ENCODE measurements at regions not wholly inside any gene's neighbourhood (a gene's known extent, or its start where the extent isn't known, plus 50 kb on each side); places are given as distances from the start of the nearest gene placed in this dataset.

DNA sequence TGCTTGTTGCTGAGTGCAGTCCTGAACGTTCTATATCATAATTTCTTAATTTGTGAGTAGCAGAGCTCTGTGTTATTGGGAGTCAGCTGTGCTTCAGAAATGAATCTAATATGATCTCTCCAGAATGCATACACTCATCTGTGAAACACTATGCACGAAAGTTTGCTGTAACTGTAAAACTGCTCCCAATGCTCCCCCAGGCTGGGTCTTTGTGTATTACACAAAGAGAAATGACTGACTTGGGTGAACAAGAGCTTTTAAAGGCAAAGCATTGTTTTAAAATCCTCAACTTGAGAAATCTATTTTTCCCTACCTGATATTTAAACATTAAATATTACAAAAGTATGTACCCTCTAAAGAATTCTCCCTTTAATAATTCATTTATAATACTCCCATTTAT, 636.7 kb upstream of the KIF2B start:
- Mint-ChIP-seq H3K4me3 (no peak overlapping the region), H3K4me1 (no peaks in the 10 kb centered on the region), H3K9me3 (peaks cover 15% of the 10 kb centered on the region), H3K27ac (no peak overlapping the region), H3K27me3 (no peaks in the 10 kb centered on the region), H3K36me3 (no peaks in the 10 kb centered on the region)
- DNase-seq = no peak
- CTCF ChIA-PET = no interaction called here

DNA sequence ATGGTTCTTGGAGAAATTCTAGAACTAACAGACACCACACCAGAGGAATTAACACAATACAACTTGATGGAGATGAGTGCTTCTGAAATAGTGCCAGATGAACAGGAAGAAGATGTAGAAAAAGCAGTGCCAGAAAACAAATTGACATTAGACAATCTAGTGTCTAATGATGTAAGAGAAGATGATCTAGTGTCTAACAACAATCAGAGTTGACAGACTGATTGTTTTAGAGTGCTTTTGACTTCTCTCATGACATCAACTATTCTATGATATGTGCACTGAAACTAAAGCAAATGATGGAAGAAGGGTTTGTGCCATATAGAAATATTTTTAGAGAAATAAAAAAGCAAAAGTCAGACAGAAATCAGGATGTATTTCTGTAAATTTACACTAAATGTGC, 646.1 kb upstream of the KIF2B start:
- Mint-ChIP-seq H3K4me3 (no peak overlapping the region), H3K9me3 (no peaks in the 10 kb centered on the region), H3K27ac (no peak overlapping the region), H3K4me1 (no peaks in the 10 kb centered on the region), H3K36me3 (no peaks in the 10 kb centered on the region), H3K27me3 (no peaks in the 10 kb centered on the region)
- CTCF ChIA-PET = no interaction called here
- DNase-seq = no peak

DNA sequence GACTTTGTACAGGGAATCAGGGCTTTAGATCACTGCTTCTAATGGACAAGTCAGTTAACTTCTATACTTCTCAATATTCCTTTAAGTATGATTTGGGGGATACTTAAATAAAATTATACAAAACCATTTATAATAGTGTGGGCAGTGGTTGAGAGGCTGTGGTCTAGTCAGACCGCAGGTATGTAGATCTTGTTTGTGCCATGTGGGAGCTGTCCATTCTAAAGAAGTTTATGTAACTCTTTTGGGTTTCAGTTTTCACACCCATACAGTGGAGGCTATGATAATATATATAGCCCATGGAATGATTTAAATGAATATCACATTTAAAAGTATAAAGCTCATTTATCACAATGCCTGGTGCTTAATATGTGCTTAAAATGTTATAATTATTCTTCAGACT, 654.3 kb upstream of the KIF2B start:
- no peak for DNase-seq
- H3K36me3 Mint-ChIP-seq = no peaks in the 10 kb centered on the region
- no peaks in the 10 kb centered on the region for H3K27me3 Mint-ChIP-seq
- no peak overlapping the region for H3K27ac Mint-ChIP-seq
- no peak overlapping the region for H3K4me3 Mint-ChIP-seq
- H3K9me3 Mint-ChIP-seq = no peaks in the 10 kb centered on the region
- no peaks in the 10 kb centered on the region for H3K4me1 Mint-ChIP-seq
- CTCF ChIA-PET = no interaction called here

DNA sequence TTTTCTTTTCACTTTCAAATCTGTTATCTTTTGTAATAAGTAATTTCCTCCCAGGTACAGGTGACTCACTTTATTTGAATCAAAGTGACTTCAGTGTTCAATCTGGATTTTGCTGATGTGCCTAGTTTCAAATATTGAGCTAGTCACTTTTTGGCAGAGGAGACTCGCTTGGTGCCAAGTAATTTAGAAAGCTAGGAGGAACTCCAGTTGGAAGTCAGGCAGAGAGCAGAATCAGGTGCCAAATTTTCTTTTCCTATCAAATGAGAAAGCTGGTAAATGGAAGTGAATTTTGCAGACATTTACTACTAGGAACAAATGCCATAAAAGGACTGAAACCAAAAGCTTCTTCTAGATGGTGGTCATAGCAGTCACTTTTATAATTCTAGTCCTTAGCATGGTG, 656.0 kb upstream of the KIF2B start:
- Mint-ChIP-seq H3K27me3 (no peaks in the 10 kb centered on the region), H3K9me3 (no peaks in the 10 kb centered on the region), H3K27ac (no peak overlapping the region), H3K4me1 (no peaks in the 10 kb centered on the region), H3K36me3 (no peaks in the 10 kb centered on the region), H3K4me3 (no peak overlapping the region)
- DNase-seq = no peak
- CTCF ChIA-PET = no interaction called here

DNA sequence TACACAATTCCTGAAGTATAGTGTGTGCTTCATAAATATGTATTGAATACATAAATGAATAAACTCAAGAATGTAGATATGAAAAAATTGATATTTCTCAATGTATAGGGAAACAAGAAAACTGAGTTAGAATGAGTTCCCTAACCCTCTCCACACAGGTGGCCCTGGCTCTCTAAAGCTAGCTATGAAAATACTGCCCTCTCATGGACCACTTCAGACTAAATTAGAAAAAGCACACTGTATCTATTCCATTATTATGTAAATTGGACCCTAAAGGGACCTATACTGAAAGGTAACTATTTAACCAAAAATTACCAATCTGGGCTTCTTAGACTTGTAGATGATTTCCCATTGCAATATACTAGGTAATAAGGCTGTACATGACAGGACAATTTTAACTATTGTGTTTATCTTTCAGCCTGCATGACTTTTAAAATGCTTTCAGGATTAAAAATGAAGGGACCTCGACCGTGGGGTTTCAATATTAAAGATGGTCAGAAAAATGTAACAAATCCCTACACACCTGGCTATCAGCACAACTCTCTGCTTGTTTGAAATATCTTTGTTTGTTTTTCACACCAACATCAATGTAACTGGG, 672.5 kb upstream of the KIF2B start:
- Mint-ChIP-seq H3K27ac (no peak overlapping the region), H3K27me3 (no peaks in the 10 kb centered on the region), H3K4me3 (no peak overlapping the region), H3K9me3 (peaks cover 4% of the 10 kb centered on the region), H3K4me1 (no peaks in the 10 kb centered on the region), H3K36me3 (no peaks in the 10 kb centered on the region)
- no peak for DNase-seq
- CTCF ChIA-PET = no interaction called here

DNA sequence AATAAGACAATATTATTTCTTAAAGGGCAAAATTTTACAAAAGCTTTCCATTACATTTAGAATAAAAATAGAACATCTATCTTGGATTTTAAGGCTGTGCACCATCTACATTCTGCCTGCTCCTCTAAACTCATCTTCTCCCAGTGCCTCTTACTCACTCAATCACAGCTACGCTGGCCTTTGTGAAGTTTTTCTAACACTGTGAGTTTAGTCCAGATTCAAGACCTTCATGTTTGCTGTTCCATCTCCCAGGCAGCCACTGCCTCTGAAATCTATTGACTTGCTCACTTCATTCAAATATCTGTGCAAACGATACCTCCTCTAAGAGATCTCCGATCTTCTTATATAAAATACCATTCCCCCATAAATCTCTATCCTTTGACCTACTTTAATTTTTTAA, 673.4 kb upstream of the KIF2B start:
- Mint-ChIP-seq H3K4me3 (no peak overlapping the region), H3K27me3 (no peaks in the 10 kb centered on the region), H3K27ac (no peak overlapping the region), H3K36me3 (no peaks in the 10 kb centered on the region), H3K9me3 (peaks cover 4% of the 10 kb centered on the region), H3K4me1 (no peaks in the 10 kb centered on the region)
- CTCF ChIA-PET = no interaction called here
- no peak for DNase-seq

DNA sequence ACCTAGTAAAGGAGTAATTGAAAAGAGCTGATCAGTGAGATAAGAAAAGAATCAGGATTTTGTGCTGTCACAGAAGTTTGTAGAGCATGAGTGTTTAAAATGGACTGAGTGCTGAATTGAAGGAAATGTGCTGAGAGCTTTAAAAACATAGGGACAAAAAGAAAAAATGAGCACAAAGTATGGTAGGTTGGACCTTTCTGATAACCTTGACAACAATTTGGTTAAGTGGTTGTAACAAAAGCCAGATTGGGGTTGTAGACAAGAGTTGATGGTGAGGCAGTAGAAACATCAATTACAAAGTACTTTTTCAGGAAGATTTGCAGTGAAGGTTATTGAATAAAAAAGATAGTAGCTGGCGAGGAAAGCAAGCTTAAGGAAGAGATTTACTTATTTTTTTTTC, 674.7 kb upstream of the KIF2B start:
- CTCF ChIA-PET = no interaction called here
- Mint-ChIP-seq H3K27ac (no peak overlapping the region), H3K4me1 (no peaks in the 10 kb centered on the region), H3K27me3 (no peaks in the 10 kb centered on the region), H3K9me3 (peaks cover 4% of the 10 kb centered on the region), H3K36me3 (no peaks in the 10 kb centered on the region), H3K4me3 (no peak overlapping the region)
- DNase-seq = no peak

DNA sequence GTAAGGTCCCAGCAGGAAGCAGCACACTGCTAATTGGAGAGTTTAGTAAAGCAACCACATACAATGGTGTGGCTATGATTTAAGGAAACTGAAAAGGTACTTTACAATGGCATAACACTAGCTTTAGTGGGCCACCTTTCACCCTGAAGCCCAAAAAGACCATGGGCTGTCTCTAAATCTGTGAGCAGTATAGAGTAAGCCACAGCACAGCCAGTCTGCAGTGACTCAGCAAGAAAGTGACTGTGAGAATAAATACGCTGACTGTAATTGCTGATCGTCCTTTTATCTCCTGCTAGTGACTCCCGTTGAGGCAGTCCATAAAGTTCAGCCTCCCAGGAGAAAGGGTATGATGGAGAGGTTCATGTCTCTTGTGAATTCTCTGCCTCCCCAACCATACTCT, 679.8 kb upstream of the KIF2B start:
- H3K27ac Mint-ChIP-seq = no peak overlapping the region
- peaks cover 3% of the 10 kb centered on the region for H3K9me3 Mint-ChIP-seq
- no peak for DNase-seq
- CTCF ChIA-PET = no interaction called here
- H3K36me3 Mint-ChIP-seq = no peaks in the 10 kb centered on the region
- no peaks in the 10 kb centered on the region for H3K27me3 Mint-ChIP-seq
- H3K4me3 Mint-ChIP-seq = no peak overlapping the region
- H3K4me1 Mint-ChIP-seq = no peaks in the 10 kb centered on the region

DNA sequence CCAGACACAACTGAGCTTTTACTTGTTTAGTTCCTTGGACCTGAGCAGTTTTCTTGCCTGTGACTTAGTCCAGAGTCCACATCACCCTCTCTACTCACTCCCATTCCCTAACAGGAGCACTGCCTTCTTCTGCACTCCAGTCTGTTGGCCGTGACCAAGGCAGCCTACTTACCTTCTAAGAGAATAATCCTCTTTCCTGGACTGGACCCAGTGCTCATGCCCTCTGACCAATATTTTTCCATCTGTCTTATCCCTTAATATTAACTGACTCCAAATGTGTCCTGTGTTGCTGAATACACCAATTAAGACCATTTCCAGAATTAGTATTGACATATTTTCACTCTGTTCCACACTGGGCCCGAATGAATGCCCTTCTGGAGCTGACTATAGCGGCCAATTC, 681.0 kb upstream of the KIF2B start:
- Mint-ChIP-seq H3K36me3 (no peaks in the 10 kb centered on the region), H3K27me3 (no peaks in the 10 kb centered on the region), H3K4me3 (no peak overlapping the region), H3K4me1 (no peaks in the 10 kb centered on the region), H3K27ac (no peak overlapping the region), H3K9me3 (peaks cover 3% of the 10 kb centered on the region)
- no peak for DNase-seq
- CTCF ChIA-PET = no interaction called here

DNA sequence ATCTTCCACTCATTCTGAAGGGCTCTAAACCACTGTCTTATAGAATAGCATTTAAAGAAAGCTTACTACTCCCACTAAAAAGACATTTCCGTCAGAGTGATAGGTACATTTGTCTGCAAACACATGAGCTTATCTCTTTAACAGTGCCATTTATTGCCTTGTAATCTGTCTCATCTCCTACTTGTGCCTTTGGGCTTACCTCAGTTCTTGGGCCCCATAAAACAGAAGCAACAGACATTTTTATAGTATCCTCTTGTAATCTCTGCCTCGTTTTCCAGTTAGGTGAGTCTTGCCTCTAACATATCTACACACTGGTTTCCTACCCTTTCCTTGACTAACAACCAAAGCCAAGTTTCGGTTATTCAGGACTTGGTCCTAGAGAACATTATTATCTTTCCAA, 681.4 kb upstream of the KIF2B start:
- no peak overlapping the region for H3K27ac Mint-ChIP-seq
- H3K4me1 Mint-ChIP-seq = no peaks in the 10 kb centered on the region
- no peak for DNase-seq
- H3K36me3 Mint-ChIP-seq = no peaks in the 10 kb centered on the region
- H3K4me3 Mint-ChIP-seq = no peak overlapping the region
- CTCF ChIA-PET = no interaction called here
- H3K27me3 Mint-ChIP-seq = no peaks in the 10 kb centered on the region
- H3K9me3 Mint-ChIP-seq = peaks cover 3% of the 10 kb centered on the region

DNA sequence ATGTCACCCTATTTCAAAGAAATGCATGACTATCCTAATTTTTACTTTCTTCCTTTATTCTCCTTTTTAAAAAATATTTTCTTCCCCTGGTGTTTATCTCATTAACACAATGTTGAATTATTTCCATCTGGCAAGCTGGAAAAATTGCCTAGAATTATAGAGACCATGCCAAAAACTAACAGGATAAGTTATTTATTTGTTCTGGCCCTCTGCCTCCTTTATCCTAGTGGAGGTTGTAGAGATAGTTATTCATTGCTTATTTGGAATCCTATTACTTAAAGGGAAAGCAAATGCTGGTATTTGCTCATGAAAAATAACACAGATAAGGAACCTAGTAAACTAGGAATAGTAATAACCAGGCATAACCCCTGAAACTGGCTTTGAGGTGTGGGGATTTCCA, 684.9 kb upstream of the KIF2B start:
- H3K36me3 Mint-ChIP-seq = no peaks in the 10 kb centered on the region
- CTCF ChIA-PET = no interaction called here
- no peaks in the 10 kb centered on the region for H3K27me3 Mint-ChIP-seq

DNA sequence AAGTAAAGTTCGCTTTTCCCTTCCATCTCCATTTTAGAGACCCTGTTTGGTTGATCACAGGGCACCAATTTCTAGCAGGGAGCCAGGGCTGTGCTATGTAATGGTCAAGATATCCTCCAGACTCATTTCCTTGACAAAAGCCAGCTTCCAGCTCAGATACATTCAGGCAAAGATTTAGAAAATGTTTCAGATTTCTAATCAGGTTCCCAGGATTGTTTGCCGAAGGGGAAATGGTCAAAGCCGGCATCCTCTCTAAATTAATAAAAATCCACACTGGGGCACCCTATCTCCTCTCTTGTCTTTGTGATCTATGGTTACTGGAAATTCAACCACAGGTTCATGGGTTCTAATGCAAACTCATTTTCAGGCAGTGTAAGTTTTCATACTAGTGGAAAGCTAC, 686.8 kb upstream of the KIF2B start:
- no peaks in the 10 kb centered on the region for H3K4me1 Mint-ChIP-seq
- peaks cover 3% of the 10 kb centered on the region for H3K9me3 Mint-ChIP-seq
- H3K27ac Mint-ChIP-seq = no peak overlapping the region
- H3K27me3 Mint-ChIP-seq = no peaks in the 10 kb centered on the region
- H3K36me3 Mint-ChIP-seq = no peaks in the 10 kb centered on the region
- no peak overlapping the region for H3K4me3 Mint-ChIP-seq
- no peak for DNase-seq
- CTCF ChIA-PET = no interaction called here

More for the DNA sequence above, 684.9 kb upstream of the KIF2B start:
- no peak overlapping the region for H3K27ac Mint-ChIP-seq
- peaks cover 3% of the 10 kb centered on the region for H3K9me3 Mint-ChIP-seq
- no peak overlapping the region for H3K4me3 Mint-ChIP-seq
- DNase-seq = no peak
- no peaks in the 10 kb centered on the region for H3K4me1 Mint-ChIP-seq

DNA sequence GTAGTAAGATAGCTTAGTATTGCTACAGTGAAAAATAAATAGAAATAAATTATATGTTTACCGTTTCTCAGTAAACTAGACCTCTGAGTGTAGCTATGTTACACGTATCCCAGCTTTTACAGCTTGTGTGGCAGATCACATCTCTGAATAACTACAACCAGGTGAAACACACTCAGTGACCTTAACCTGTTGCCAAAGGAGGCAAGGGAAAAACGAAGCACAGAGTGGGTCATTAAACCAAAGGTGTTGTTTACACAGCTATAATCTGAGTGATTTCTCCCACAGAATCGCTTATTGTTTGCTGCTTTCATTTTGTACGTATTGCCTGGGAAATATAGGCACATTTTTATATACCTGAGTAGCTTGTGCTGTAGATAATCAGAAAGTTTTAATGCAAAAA, 688.2 kb upstream of the KIF2B start:
- no peak for DNase-seq
- CTCF ChIA-PET = no interaction called here
- no peaks in the 10 kb centered on the region for H3K9me3 Mint-ChIP-seq
- H3K27ac Mint-ChIP-seq = no peak overlapping the region
- no peaks in the 10 kb centered on the region for H3K36me3 Mint-ChIP-seq
- no peaks in the 10 kb centered on the region for H3K27me3 Mint-ChIP-seq
- H3K4me3 Mint-ChIP-seq = no peak overlapping the region
- no peaks in the 10 kb centered on the region for H3K4me1 Mint-ChIP-seq

DNA sequence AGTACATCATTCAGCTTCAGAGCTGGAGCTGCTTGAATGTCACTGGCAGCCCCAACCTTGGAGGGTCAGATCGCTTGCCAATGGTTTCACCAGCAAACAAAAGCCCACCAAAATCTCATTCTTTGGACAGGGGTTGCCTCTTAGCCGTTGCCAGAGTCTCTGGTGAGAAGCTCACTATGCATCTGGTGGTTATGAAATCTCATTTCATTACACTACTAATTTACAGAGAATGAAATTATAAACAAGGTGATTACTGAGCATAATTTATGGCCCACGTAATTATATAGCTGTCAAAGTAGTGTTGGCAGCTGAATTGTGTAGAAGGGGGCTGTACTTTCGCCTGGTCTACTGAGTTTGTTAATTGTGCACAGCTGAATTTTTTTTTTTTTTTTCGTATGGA, 688.9 kb upstream of the KIF2B start:
- no peak overlapping the region for H3K27ac Mint-ChIP-seq
- no peak overlapping the region for H3K4me3 Mint-ChIP-seq
- H3K4me1 Mint-ChIP-seq = no peaks in the 10 kb centered on the region
- H3K9me3 Mint-ChIP-seq = no peaks in the 10 kb centered on the region
- CTCF ChIA-PET = no interaction called here
- DNase-seq = no peak
- H3K36me3 Mint-ChIP-seq = no peaks in the 10 kb centered on the region
- no peaks in the 10 kb centered on the region for H3K27me3 Mint-ChIP-seq

DNA sequence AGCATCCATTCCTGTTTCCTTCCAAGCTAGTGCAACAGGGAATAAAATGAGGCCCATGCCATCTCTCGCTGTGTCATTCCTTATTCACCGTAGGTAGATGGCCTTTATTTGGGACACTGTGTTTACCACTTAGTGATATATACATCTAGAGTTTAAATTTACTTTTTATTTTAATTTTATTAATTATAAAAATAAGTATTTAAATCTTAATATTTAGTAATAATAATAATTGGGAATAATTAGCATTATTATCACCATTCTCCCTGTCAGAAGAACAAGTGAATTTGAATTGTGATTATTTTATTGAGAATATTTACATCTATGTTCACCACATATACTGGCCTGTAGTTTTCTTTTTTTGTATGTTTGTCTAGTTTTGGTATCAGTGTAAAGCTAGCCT, 692.9 kb upstream of the KIF2B start:
- no peak for DNase-seq
- CTCF ChIA-PET = no interaction called here
- Mint-ChIP-seq H3K27ac (no peak overlapping the region), H3K9me3 (no peaks in the 10 kb centered on the region), H3K4me3 (no peak overlapping the region), H3K4me1 (no peaks in the 10 kb centered on the region), H3K36me3 (no peaks in the 10 kb centered on the region), H3K27me3 (no peaks in the 10 kb centered on the region)

DNA sequence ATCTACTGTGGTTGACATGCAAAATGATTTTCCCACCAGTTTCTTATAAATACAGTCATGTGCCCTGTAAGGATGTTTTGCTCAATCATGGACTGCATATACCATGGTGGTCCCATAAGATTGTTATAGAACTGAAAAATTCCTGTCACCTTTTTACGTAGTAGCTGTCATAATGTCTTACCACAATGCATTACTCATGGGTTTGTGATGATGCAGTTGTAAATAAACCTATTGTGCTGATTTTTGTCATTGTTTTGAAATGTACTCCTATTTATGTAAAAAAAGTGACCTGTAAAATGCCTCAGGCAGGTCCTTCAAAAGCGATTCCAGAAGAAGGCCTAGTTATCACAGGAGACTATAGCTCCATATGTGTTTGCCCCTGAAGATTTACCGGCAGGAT, 695.4 kb upstream of the KIF2B start:
- no peak for DNase-seq
- CTCF ChIA-PET = no interaction called here
- Mint-ChIP-seq H3K36me3 (no peaks in the 10 kb centered on the region), H3K4me1 (no peaks in the 10 kb centered on the region), H3K4me3 (no peak overlapping the region), H3K9me3 (no peaks in the 10 kb centered on the region), H3K27me3 (no peaks in the 10 kb centered on the region), H3K27ac (no peak overlapping the region)
